ENCODE measurements at regions not wholly inside any gene's neighbourhood (a gene's known extent, or its start where the extent isn't known, plus 50 kb on each side); places are given as distances from the start of the nearest gene placed in this dataset.

DNA sequence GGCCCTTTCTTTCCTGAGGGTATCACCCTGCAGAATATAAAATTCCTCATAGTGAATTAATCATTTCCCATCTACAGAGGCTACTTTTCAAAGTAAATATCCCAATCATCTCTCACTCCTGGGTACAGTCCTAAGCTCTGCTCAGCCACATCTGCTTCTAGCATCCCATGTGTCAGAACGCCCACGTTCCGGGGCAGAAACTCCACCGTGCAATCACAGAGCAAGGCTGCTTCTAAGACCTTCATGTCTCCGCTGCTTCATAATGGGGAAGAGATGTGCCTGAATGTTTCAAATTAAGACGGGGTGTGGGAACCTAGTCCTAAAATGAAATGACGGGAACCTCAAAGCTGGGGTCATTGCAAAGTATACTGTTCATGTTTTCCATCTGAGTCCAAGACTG is 208.8 kb upstream of the GMDS start:
- no peak for DNase-seq

DNA sequence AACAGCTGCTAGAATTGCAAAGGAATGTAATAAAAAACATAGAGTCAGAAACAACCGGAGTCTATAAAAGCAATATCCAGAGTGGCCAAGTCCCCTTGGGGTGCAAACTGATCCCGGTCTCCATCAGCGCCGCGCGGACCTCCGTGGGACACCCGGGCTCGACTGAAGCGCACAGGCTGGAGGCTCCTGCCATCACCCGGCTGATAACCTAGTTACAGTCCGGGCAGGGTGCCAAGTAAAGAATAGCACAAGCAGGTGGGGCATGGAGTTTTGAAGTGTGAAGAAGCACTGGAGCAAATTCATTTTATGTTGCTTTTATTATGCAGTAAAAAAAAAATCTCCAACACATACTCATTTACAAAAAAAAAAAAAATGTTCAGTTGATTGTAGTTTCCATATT is 205.1 kb upstream of the GMDS start:
- peak; percentile 78 for DNase-seq

DNA sequence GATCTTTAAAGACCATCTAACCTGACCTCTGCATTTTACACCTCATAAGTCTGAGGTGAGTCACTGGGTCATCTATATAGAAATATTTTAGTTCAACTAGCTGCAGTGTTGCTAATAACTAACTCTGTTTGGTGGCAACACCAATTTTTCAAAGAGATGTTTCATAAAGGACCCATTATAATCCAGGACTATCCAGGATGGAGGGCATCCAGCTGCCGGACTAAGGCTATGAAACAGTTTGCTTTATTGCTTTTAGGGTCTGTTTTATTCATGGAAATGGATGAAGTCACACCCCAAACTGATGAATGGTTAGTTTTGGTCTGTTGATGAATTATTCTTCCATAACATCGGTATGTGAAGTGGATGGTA is 204.2 kb upstream of the GMDS start:
- DNase-seq: no peak

DNA sequence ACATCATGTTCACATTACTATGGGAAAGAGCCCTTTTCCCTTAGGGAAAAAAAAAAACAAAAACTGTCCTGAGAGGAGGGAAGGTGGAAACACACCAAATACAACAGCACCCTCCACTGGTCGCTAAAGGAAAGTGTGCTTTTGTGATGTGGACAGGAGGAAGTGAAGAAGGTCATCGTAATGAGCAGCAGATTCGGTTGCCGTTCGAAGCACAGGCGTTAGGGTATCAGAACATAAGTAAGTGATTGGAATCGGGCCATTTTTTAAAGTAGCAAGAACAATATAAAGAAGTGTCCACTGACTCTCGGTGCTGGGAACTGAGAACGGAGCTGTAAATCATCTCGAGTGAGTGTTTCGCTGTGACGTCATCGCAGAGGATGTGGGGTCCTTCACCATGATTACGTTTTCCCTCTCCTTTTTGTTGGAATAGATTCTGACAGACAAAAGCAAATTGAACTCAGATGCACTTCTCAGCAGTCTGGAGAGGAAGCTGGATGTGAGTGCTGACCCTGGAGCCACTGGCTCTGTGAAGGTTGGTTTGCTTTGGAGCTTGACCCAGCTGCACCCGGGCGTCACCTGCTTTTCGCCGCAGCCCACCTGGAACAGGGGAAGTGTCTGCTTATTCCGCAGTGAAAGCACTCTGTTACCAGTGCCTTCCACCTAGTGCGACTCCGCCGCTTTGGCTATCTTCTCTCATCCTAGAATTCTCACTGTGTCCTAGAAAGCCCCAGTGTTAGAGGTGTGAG is 203.6 kb upstream of the GMDS start:
- DNase-seq: peak; percentile 30

GRCh38 chr6:2447931-2448330 is 202.5 kb upstream of the GMDS start:
- DNase-seq: no peak

- DNase-seq: no peak
Measured at GRCh38 chr6:2447318-2447920, 202.0 kb upstream of the GMDS start.

GRCh38 chr6:2441601-2442475 is 196.4 kb upstream of the GMDS start:
- no peak for DNase-seq

GRCh38 chr6:2440516-2440915 is 195.1 kb upstream of the GMDS start:
- DNase-seq: no peak

DNA sequence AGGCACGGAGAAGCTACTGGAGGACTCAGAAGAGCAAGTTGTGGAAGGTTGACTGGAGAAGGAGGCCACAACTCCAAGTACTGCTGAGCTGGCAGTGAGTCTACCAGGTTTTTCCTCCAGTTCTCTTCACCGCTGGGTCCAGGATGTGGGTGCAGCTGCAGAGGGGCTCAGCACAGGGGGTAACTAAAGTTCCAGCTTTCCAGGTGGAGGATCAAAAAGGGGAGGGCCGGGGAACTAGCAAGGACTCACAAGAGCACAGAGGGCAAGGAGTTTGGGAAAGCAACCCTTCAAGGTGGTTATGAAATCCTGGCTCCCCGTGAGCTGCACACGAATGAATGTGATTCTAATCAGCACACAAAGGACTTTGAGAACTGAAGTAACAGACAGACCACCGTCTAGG is 194.2 kb upstream of the GMDS start:
- DNase-seq: no peak

GRCh38 chr6:2439082-2439481 is 193.7 kb upstream of the GMDS start:
- DNase-seq: no peak

- no peak for DNase-seq
Measured at GRCh38 chr6:2436410-2437154, 191.2 kb upstream of the GMDS start.

DNA sequence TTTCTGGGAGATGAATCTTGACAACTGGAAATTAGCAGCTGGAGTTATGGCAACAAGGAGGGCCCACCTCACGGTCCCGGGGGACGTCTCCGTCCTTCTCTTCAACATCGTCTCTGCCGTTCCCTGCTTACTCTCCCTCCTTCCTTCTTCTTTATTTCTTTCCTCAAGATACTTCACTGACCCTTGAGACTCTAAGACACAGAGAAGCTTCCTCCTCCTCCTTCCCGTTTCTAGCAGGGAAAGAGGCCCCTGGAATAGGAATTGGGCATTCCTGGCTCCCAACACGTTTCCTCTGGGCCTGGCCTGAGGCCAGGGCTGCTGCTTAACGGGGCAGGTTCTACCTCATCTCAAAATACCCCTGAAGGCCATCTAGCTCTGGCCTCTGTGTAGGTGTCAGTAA is 189.9 kb upstream of the GMDS start:
- no peak for DNase-seq

DNA sequence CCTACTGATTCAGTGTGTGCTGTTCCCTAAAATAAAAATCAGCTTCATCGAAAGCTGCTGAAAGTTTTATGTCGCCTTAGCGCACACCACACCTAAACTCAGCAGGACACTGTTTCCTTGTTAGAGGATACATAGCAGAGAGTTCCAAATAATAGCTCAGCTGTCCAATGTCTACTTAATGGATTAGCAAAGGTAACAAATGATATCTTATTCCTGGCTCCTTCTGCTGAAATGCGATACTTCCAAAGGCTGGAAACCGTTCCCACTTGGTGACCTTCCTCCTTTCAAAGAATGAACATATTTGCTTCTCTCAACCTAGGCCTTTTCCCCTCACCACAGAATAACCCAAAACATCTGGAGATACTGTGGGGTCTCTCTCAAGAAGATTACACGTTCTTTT is 189.5 kb upstream of the GMDS start:
- no peak for DNase-seq

GRCh38 chr6:2434116-2434515 is 188.7 kb upstream of the GMDS start:
- no peak for DNase-seq

DNA sequence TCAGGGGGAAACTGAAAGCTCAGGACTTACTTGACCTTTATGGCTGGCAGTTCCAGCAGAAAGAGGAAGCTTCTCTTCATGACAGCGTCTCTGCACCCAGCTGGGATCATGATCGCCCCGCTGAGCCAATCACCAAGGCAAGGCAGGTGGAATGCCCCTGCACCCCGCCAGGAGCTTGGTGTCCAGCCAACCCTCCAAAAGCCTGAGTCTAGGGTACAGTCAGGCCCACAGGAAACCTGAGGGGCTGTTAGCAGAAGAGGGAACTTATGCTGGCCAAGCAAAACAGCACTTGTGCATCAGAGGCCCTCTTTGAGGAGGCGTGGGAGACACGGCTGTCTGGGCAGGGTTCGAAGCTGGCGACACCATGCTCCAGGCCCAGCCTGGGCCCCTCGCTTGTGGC is 188.3 kb upstream of the GMDS start:
- DNase-seq: no peak

DNA sequence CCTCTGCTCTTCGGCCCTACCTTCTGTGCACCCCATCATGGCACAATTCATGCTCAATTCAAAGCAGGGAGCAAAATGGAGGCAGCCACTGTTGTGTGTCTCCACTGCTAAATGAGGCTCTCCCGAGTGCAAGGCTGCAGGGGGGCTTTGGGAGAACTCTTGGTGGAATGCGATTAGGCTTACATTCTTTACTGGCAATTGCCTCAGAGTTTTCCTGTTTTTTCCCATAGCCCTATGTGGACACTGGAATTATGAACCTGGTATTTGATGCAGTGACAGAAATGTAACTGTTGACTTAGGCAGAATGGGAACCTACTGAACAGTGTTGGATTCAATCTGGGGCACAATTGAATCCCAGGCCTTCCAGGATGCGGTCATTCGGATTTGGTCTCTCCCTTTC is 187.9 kb upstream of the GMDS start:
- DNase-seq: no peak

DNA sequence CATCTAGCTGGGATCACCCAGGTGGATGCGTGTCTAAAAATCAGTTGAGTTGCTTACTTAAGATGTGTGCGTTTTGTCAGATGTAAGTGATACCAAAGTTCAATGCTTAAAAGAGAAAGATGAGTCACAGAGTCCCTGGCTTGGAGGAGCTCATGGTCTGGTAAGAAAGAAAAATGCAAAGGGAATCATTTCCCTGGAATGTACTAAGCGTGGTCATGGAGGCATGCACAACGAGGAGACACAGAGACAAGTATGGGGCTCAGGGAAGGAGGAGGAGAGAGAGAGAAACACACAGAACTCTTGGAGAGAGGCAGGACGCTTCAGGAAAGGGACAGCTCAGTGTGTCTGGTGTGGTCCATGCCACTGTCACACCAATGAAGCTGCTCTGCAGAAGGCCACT is 186.9 kb upstream of the GMDS start:
- no peak for DNase-seq

DNA sequence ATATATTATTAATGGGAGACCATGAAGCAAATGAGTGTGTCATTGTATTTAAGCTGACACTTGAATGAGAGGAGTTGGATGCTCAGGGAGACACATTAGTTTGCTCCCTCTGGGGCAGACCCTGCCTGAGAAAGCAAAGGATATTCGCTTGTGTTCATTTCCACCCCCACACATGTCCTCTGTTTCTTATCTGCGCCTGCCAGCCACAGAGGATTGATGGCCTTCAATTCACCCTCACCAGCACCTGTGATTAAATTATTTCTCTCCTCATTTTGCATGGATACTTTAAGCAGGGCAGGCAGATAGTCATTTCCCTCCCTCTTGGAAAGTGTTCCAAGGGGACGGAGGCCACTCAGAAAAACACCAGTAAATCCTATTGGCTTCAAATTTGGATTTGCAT is 185.2 kb upstream of the GMDS start:
- no peak for DNase-seq

DNA sequence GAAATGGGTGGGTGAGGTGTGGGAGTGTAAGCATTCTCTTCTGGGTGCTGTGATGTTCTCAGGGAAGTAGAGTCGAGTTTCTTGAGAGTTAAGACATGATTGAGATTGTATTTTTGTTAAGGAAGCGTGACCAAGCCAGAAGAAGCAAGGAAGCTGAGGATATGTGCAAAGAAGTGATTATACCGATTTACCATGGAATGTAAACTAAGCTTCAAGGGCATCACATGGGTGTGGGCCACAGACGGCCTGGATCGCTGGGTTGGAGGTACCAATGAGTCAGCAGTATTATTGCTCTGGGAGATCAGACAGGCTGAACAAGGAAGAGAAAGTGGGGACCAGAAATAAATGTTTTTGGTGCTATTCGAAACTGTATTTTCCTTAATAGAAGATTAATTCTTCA is 184.1 kb upstream of the GMDS start:
- no peak for DNase-seq

GRCh38 chr6:2429032-2429431 is 183.6 kb upstream of the GMDS start:
- no peak for DNase-seq

- no peak for DNase-seq
Measured at GRCh38 chr6:2426561-2427340, 181.3 kb upstream of the GMDS start.

- no peak for DNase-seq
Measured at GRCh38 chr6:2416128-2416712, 170.8 kb upstream of the GMDS start.

Measured in NCI-H2171 (cell line).